SU-DHL-6 (cell line): ENCODE measurements at regions not wholly inside any gene's neighbourhood (a gene's known extent, or its start where the extent isn't known, plus 50 kb on each side); places are given as distances from the start of the nearest gene placed in this dataset.

Experiments used
- H2AFZ ChIP-seq: fragments of 200-600 bp; sonication (generic); 2 replicates; pipeline ENCODE4 v1.6.1; 2014; ENCODE audit warnings: low read depth, mild to moderate bottlenecking, moderate library complexity, mixed read lengths, antibody characterized with exemption, low read length; ENCODE audit not compliant: severe bottlenecking
- H3F3A ChIP-seq: fragments of 200-600 bp; shearing (Covaris generic); 2 replicates; pipeline ENCODE4 v1.6.0; 2016; ENCODE audit warnings: antibody characterized with exemption, mild to moderate bottlenecking; ENCODE audit not compliant: insufficient read depth
- H3K27ac ChIP-seq: fragments of 200-600 bp; sonication (generic); 2 replicates; pipeline ENCODE4 v1.5.1; 2016; ENCODE audit warnings: low read depth, mild to moderate bottlenecking, low read length, moderate library complexity, mixed read lengths
- H3K27me3 ChIP-seq: fragments of 200-600 bp; sonication (generic), shearing (Covaris generic); 2 replicates; pipeline ENCODE4 v1.6.0; 2014; ENCODE audit warnings: mild to moderate bottlenecking, low read length
- H3K36me3 ChIP-seq: fragments of 200-600 bp; sonication (generic); 2 replicates; pipeline ENCODE4 v1.6.1; 2014; ENCODE audit warnings: mild to moderate bottlenecking, low read length, mixed read lengths
- H3K4me2 ChIP-seq: fragments of 300-600, 200-600 bp; shearing (Covaris generic), sonication (generic); 2 replicates; pipeline ENCODE4 v1.6.0; 2014; ENCODE audit warnings: low read length, low read depth, mild to moderate bottlenecking; ENCODE audit not compliant: poor library complexity, severe bottlenecking
- H3K4me3 ChIP-seq: fragments of 200-600 bp; sonication (generic); 2 replicates; pipeline ENCODE4 v1.5.1; 2014; ENCODE audit warnings: antibody characterized with exemption, low read length, mild to moderate bottlenecking, mixed read lengths; ENCODE audit not compliant: insufficient read depth, poor library complexity, severe bottlenecking
- H3K79me2 ChIP-seq: fragments of 200-600 bp; sonication (generic); 2 replicates; pipeline ENCODE4 v1.6.1; 2014; ENCODE audit warnings: mild to moderate bottlenecking, low read length, moderate library complexity; ENCODE audit not compliant: insufficient read depth
- H3K9ac ChIP-seq: fragments of 200-600 bp; sonication (generic); 2 replicates; pipeline ENCODE4 v1.7.0; 2014; ENCODE audit warnings: mild to moderate bottlenecking, low read length
- H3K9me2 ChIP-seq: fragments of 200-600 bp; sonication (generic); replicated peaks from 2 replicates; pipeline ENCODE4 v1.6.1; 2014; ENCODE audit warnings: low read length; ENCODE audit not compliant: insufficient read depth
- H3K9me3 ChIP-seq: fragments of 200-600 bp; sonication (generic); 2 replicates; pipeline ENCODE4 v1.6.1; 2014; ENCODE audit warnings: low read length, mixed read lengths; ENCODE audit not compliant: insufficient read depth
- H4K20me1 ChIP-seq: fragments of 200-600 bp; sonication (generic); 2 replicates; pipeline ENCODE4 v1.6.1; 2014; ENCODE audit warnings: low read depth, mild to moderate bottlenecking, antibody characterized with exemption, low read length, moderate library complexity, mixed read lengths
- CTCF ChIP-seq: fragments of 200-600 bp; sonication (generic); IDR thresholded peaks from one replicate; pipeline ENCODE4 v1.5.1; 2017; ENCODE audit warnings: antibody characterized with exemption, mild to moderate bottlenecking, low read length, moderate library complexity; ENCODE audit not compliant: insufficient read depth, poor library complexity, severe bottlenecking
- EZH2phosphoT487 ChIP-seq: fragments of 200-600 bp; sonication (generic), shearing (Covaris generic); conservative IDR thresholded peaks from 2 replicates; pipeline ENCODE4 v1.6.1; 2018; ENCODE audit warnings: mild to moderate bottlenecking, antibody characterized with exemption, low read length, moderate library complexity, mixed read lengths

- Histone ChIP-seq H3K9me2 (no peaks in the 10 kb centered on the region), H3F3A (no peaks in the 10 kb centered on the region), H3K9ac (no peak overlapping the region), H3K4me2 (no peak overlapping the region), H3K27ac (no peak overlapping the region), H3K9me3 (no peaks in the 10 kb centered on the region), H2AFZ (no peak overlapping the region), H3K79me2 (no peaks in the 10 kb centered on the region), H4K20me1 (no peaks in the 10 kb centered on the region), H3K4me3 (no peak overlapping the region), H3K27me3 (no peaks in the 10 kb centered on the region), H3K36me3 (no peaks in the 10 kb centered on the region)
- no peak for TF ChIP-seq CTCF
- no peak for TF ChIP-seq EZH2phosphoT487
Observed at GRCh38 chr4:35950442-35950841, 293.9 kb downstream of the ARAP2 start.

- no peak overlapping the region for H3K9ac ChIP-seq
- no peaks in the 10 kb centered on the region for H3K9me2 ChIP-seq
- no peaks in the 10 kb centered on the region for H3F3A ChIP-seq
Observed at GRCh38 chr4:35952751-35953150, 291.6 kb downstream of the ARAP2 start.

GRCh38 chr4:35963383-35963782 lies 280.9 kb downstream of the ARAP2 start:
- Histone ChIP-seq H3K27ac (no peak overlapping the region), H3K9ac (no peak overlapping the region), H3K9me3 (no peaks in the 10 kb centered on the region), H3K9me2 (no peaks in the 10 kb centered on the region), H3K4me3 (no peak overlapping the region), H3F3A (no peaks in the 10 kb centered on the region), H3K36me3 (no peaks in the 10 kb centered on the region), H3K4me2 (no peak overlapping the region), H3K79me2 (no peaks in the 10 kb centered on the region), H4K20me1 (no peaks in the 10 kb centered on the region), H2AFZ (no peak overlapping the region), H3K27me3 (no peaks in the 10 kb centered on the region)
- no peak for TF ChIP-seq CTCF
- TF ChIP-seq EZH2phosphoT487 = no peak

More at GRCh38 chr4:35952751-35953150, 291.6 kb downstream of the ARAP2 start:
- Histone ChIP-seq H3K27me3 (no peaks in the 10 kb centered on the region), H2AFZ (no peak overlapping the region), H3K36me3 (no peaks in the 10 kb centered on the region), H3K27ac (no peak overlapping the region), H3K79me2 (no peaks in the 10 kb centered on the region), H3K4me3 (no peak overlapping the region), H4K20me1 (no peaks in the 10 kb centered on the region), H3K9me3 (no peaks in the 10 kb centered on the region), H3K4me2 (no peak overlapping the region)
- TF ChIP-seq EZH2phosphoT487 = no peak
- TF ChIP-seq CTCF = no peak
